GM18951 (cell line): ENCODE measurements at regions not wholly inside any gene's neighbourhood (a gene's known extent, or its start where the extent isn't known, plus 50 kb on each side); places are given as distances from the start of the nearest gene placed in this dataset.

ENCODE experiments used
- POLR2A ChIP-seq: IDR thresholded peaks from 4 replicates; pipeline ENCODE4 v1.6.1; 2011; ENCODE audit warnings: mild to moderate bottlenecking; ENCODE audit not compliant: insufficient read length, insufficient read depth; ENCODE audit errors: extremely low read depth
- in situ Hi-C: fragments of 300-500 bp; cut with MboI; formaldehyde crosslinking; loops from one replicate; pipeline ENCODE4 v1.12.0; 2022; ENCODE audit warnings: low sequenced_read_pairs, mixed read lengths, inconsistent platforms; ENCODE audit not compliant: unreplicated experiment

DNA sequence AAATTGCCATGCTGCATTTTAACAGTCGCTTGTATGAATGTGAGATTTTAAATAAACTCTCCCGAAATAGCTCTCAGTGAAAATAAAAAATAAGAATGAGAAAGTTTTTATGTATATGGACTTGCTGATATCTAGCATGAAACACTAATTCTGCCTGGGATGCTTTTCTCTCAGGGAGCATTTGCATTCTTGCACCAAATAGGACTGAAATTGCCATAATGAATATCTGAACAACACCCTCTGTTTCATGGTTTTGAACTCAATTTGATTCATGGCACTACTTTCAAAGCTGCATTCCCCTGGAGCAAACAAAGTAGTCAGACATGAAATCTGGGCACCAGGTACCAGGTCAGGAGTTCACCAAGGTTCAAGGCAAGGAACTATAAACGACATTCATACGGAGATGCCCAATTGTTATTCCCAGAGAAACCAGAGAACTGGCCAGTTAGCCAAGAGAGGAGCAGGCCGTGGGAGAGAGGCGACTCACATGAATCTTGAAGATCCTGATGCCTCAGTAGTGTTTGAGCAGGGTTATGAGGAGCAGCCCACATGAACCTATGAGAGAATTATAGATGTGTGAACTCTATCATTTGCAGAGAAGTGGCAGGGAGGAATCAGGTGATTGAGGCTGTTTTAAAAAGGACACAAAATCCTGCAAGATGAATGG is 270.6 kb upstream of the ZC3H12C start:
- in situ Hi-C loops = no loop called here
- TF ChIP-seq POLR2A = no peak

DNA sequence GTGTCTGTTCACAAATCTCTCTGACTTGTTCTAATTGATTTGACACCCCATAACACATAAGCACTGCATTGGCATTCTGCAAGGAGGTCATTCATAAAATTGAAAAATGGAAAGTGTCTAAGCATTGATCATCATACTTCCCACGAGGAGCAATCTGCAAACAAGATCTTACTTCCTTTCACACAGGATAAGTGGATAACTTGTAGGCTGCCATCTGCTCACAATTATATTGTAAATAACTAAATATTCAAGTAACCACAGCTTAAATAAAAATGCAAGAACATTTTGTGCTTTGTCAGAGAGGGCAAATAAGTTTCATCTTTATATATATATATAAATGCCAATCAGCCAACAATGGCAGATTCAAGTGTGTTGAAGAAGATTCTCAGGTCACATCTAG is 264.8 kb upstream of the ZC3H12C start:
- in situ Hi-C loops = loop anchor here (25.0 kb wide), 1 partner anchor 1116 kb away; no protein-coding TSS in a partner anchor
- no peak for TF ChIP-seq POLR2A

DNA sequence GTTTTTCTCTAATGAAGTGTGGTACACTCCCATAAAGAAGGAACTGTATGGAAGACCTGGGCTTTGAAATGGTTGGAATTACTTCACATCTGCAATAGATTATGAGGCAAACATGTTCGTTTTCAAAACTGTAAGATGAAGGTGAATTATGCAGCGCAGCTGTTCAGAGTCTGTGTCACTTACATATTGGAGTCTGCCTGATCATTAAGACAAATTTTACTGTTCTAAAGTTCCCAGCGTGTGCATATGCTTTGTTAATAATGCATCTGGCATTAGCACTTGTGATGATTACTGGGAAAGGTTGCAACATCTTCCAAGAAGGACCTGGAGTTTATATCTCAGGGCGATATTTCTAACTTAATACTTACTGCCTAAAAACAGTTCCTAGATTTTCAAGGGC is 255.2 kb upstream of the ZC3H12C start:
- in situ Hi-C loops = loop anchor here (25.0 kb wide), 1 partner anchor 1126 kb away; no protein-coding TSS in a partner anchor
- no peak for TF ChIP-seq POLR2A

DNA sequence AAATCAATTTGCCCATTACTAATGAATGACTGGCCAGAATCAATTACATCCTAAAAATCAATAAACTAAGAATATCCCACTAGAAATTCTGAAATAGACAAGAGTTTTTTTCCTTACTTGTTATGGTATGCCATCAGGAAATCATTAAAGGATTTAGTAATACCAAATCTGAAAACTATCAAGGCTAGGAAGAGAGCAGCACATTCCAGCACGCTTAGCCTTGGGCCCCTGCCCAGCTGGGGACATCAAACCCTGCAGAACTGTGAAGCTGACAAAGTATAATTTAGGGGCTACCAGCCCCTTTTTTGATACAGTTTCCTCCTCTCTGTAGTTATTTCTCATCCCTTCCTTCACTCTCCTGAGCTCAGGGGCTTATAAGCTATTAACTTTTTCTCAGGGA is 247.8 kb upstream of the ZC3H12C start:
- in situ Hi-C loops = loop anchor here (10.0 to 25.0 kb wide), 2 partner anchors 79 to 1133 kb away; no protein-coding TSS in a partner anchor
- no peak for TF ChIP-seq POLR2A

DNA sequence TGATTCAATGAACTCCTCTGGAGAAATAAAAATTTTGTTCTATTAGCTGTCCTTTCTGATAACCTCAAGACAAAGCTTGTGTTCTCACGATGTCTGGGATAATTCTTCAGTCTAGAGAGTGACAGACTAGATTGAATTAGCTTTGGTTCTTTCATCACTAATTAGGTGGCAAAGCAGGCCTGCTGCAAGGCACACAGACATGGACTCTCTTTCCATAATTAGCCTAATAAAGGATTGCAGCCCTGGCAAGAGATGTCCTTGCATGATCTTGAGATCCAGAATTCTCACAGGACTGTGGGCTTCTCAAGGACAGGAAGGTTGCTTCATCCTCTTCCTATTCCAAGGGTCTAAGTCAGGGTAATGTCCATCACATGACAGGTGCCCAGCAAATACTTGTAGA is 245.6 kb upstream of the ZC3H12C start:
- in situ Hi-C loops = loop anchor here (10.0 to 25.0 kb wide), 2 partner anchors 77 to 1135 kb away; no protein-coding TSS in a partner anchor
- TF ChIP-seq POLR2A = no peak

DNA sequence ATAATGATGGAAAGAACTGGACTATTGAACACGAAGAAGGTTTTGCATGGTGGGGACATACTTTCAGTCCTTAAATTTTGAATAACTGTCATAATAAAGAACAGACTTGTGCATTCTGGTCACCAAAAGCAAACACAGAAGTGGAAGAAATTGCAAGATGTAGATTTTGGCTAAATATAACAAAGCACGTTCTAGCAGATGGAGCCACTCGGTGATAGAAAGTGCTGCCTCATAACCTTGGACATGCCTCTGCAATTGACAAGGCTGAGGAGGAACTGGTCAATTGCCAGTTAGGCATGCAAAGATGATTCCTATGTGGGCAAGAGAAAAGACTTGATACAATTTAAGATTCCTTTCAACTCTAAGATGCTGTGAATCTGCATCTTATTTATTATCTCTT is 244.1 kb upstream of the ZC3H12C start:
- in situ Hi-C loops = loop anchor here (10.0 to 25.0 kb wide), 2 partner anchors 76 to 1137 kb away; no protein-coding TSS in a partner anchor
- TF ChIP-seq POLR2A = no peak

DNA sequence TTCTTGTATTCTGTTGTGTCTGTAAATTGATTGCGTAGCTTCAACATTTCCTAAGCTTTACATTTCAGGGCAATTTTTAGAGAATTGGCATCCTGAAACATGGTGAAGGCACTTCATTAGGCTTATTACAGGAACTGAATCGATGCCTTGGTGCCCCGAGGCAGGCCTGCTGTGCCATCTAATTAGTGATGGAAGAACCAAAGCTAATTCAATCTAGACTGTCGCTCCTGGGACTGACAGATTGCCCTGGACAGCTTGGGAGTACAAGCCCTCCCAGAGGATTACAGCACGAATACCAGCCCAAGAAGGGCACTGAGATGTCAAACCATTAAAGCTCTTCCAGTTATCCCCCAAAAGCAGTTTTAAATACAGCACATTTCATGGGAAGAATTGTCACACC is 243.2 kb upstream of the ZC3H12C start:
- in situ Hi-C loops = loop anchor here (10.0 to 25.0 kb wide), 2 partner anchors 75 to 1138 kb away; no protein-coding TSS in a partner anchor
- TF ChIP-seq POLR2A = no peak

DNA sequence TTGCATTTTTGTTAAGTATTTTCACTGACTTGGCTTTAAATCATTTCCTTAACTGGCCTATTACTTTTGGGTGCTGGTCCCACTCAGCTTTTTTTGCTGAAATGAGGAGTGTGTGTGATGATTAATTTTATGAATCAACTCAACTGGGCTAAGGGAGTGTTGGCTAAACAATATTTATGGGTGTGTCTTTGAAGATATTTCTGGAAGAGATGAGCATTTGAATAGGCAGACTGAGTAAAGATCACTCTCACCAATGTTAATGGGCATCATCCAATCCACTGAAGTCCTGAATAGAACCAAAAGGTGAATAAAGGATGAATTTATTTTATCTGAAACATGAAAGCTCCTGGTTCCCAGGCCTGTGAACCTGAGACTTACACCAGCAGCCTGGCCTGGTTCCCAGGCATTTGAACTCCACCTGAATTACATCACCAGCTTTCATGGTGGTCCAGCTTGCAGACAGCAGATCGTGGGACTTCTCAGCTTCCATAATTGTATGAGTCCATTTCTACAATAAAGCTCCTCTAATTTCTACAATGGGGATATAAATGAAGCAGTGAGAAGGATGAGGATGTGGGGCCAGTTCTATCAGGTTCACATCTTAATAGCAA is 241.3 kb upstream of the ZC3H12C start:
- in situ Hi-C loops = no loop called here

DNA sequence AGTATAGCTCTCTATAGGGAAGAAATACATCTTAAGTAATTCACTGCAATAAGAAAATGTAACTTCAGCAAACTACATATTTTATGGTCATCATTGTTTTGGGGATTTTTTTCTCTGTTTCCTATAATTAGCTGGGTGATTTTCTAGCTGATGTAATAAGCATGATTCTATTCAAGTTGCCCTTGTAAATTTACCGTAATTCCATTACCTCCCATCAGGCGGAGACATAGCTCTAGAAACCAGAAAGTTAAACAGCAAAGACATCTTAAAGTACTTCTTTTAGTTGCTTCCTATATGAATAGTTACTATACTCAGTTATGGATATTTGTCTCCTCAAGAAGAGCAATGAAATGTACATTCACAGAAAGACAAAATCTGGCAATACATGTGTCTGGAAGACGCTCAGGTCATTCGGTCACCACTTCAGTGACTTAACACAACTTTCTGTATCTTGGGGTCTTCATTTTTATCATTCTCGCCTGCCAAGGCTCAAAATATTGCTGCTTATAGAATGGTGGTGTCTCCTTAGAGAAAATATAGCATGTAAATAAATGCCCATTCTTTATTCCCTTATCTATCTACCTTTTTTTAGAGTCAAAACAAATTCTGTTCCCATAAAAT is 239.9 kb upstream of the ZC3H12C start:
- in situ Hi-C loops = no loop called here

More for the DNA sequence above, 241.3 kb upstream of the ZC3H12C start:
- TF ChIP-seq POLR2A = no peak

DNA sequence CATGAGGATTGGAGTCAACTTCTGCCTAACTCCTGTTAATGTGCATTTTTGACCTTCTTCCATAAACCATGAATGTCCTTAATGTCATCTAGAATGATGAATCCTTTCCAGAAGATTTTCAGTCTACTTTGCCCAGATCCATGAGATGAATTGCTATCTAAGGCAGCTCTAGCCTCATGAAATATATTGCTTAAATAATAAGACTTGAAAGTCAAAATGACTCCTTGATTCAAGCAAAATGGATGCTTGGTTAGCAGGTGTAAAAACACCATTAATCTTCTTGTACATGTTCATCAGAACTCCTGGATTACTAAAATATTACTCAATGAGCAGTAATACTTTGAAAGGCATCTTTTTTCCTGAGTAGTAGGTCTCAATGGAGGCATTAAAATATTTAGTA is 238.5 kb upstream of the ZC3H12C start:
- no peak for TF ChIP-seq POLR2A
- in situ Hi-C loops = no loop called here

More for the DNA sequence above, 239.9 kb upstream of the ZC3H12C start:
- no peak for TF ChIP-seq POLR2A

DNA sequence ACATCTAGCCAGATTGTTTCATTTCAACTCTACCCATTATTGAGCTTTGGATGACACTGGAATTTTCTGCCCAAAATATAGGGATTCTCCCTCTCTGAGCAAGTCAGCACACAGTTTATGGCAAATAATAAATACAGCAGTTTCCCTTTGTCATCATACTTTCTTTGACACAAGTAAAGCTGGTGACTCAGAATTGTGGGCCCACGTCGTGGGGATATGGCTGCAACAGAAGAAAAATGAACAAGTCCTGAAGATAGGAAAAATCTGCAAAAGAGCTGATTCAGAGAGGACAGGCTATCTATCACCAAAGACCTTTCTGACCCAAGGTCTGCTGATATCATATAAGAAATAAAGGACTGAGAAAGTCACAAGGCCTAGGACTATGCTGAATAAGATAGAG is 236.3 kb upstream of the ZC3H12C start:
- TF ChIP-seq POLR2A = no peak
- in situ Hi-C loops = no loop called here

DNA sequence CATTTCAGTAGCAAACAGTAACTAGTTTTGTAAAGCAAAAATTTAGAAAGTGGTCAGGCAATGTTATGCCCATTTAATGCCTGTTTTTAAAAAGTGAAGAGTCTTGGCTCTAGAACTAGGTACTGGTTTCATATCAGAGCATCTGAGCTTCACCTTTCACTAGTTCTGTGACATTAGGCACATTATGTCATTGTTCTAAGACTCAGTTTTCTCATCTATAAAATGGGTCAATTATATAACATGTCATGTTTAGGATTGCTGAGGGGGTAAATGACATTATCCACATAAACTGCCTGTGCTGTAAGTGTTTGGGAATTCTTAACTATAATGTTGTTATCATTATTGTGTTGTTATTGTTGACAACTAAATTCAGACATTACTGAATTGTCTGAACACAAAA is 235.6 kb upstream of the ZC3H12C start:
- in situ Hi-C loops = no loop called here
- no peak for TF ChIP-seq POLR2A

DNA sequence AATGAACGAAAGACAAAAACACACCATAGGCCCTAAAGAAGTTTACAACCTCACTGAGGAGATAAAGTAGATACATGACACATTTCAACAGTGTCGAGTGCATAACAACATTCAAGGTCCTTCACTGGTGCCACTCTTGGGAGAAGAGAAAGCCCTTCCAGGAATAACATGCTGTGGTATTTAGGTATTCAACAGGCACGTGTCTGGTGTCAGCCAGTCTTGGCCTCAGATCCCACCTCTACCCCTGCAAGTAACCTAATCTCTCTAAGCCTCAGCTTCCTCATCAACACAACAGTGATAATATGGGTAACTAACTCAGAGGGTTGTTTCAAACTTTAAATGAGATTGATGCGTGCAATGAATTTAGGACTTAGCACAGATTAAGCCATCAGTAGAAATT is 235.0 kb upstream of the ZC3H12C start:
- TF ChIP-seq POLR2A = no peak
- in situ Hi-C loops = no loop called here
